LNCAP (cell line): ENCODE measurements at regions not wholly inside any gene's neighbourhood (a gene's known extent, or its start where the extent isn't known, plus 50 kb on each side); places are given as distances from the start of the nearest gene placed in this dataset.

Experiments used
- CTCF ChIP-seq: fragments of 450-650 bp; IDR thresholded peaks from 2 replicates; pipeline ENCODE4 v1.5.1; 2017; ENCODE audit warnings: mild to moderate bottlenecking

DNA sequence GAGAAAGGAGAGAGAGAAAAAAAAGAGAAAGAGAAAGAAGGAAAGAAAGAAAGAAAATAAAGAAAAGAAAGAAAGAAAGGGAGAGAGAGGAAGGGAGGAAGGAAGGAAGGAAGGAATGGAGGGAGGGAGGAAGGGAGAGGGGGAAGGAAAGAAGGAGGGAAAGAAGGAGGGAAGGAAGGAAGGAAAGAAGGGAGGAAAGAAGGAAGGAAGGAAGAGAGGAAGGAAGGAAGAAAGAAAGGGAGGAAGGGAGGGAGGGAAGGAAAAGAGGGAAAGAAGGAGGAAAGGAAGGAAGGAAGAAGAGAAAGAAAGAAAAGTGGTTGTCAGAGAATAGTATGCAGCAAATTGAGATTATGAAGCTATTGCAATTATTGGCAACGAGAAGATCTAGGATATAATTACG, 49.9 kb upstream of the NIPBL start:
- TF ChIP-seq CTCF: no peak
